Body of pancreas (tissue), 4 donors: ENCODE measurements at regions not wholly inside any gene's neighbourhood (a gene's known extent, or its start where the extent isn't known, plus 50 kb on each side); places are given as distances from the start of the nearest gene placed in this dataset.

Source experiments
- ATAC-seq: fragments of 150-250 bp; one replicate; pipeline ENCODE4 v1.9.1; 2016
- DNase-seq, 4 donors: peaks; one replicate each; pipeline ENCODE4 v3.0.0-alpha.2; 2019
- H3K27ac ChIP-seq, 4 donors: fragments of 200-600 bp; sonication (generic); 1 replicate in 3 of 4; 2 replicates in 1 of 4; pipeline versions ENCODE4 v1.5.1 to v1.6.1; 2016 to 2019; ENCODE audit warnings: mild to moderate bottlenecking in 1 of 4, mixed read lengths in 1 of 4, moderate library complexity in 1 of 4
- H3K27me3 ChIP-seq, 2 donors: fragments of 200-600 bp; sonication (generic); one replicate each; pipeline ENCODE4 v1.6.0; 2016; ENCODE audit warnings: mild to moderate bottlenecking in 1 of 2
- H3K36me3 ChIP-seq, 2 donors: fragments of 200-600 bp; sonication (generic); replicated peaks in 1 of 2; 2 replicates each; pipeline ENCODE4 v1.5.1; 2016; ENCODE audit warnings: low read depth in 2 of 2; ENCODE audit not compliant: insufficient read depth in 1 of 2
- H3K4me1 ChIP-seq: fragments of 200-600 bp; sonication (generic); one replicate; pipeline ENCODE4 v1.6.0; 2016
- H3K4me3 ChIP-seq, 2 donors: fragments of 200-600 bp; sonication (generic); 1 replicate in 1 of 2; 2 replicates in 1 of 2; pipeline ENCODE4 v1.5.1; 2016 to 2019
- H3K9me3 ChIP-seq, 3 donors: fragments of 200-600 bp; sonication (generic); 1 replicate in 2 of 3; 2 replicates in 1 of 3; pipeline ENCODE4 v1.5.1; 2016
- CTCF ChIP-seq, 7 experiments: fragments of 450-650 bp in 4 of 7; fragments of 200-600 bp in 3 of 7; sonication (generic) in 3 of 7; IDR thresholded peaks; one replicate each; pipeline ENCODE4 v1.5.1; 2016 to 2019; ENCODE audit warnings: antibody characterized with exemption in 7 of 7
- POLR2A ChIP-seq, 3 donors: fragments of 450-650 bp; IDR thresholded peaks; one replicate each; pipeline ENCODE4 v1.6.1; 2016; ENCODE audit warnings: antibody characterized with exemption in 3 of 3, mild to moderate bottlenecking in 2 of 3
- WGBS, 2 donors: methylation state at CpG; one replicate each; pipeline ENCODE4 v1.1.5; 2017; 5-methylcytosine and 5-hydroxymethylcytosine counted together
- intact Hi-C: fragments of 100-400 bp; cut with DNase I; formaldehyde crosslinking; loops from one replicate; pipeline ENCODE4 v1.15.1; 2023

DNA sequence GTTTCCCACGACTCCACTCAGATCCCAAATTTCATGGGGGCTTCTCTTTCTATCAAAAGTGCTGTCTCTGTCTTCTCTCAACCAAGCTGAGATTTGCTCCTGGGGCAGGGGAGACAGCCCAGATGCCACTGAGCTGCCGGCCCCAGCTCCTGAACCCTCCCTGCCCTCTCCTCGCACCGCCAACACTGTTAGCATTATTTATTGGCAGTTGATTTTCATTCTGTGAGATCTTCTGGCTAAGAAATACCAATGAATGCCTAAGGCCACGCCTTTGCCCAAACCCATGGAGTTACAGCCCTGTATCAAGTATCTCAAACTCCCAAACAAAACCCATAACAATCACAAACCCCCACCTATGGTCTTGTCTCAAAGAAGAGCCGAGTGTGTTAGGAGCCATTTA is 153.0 kb upstream of the TWIST2 start:
- Histone ChIP-seq H3K9me3 (no peaks in the 10 kb centered on the region), H3K4me1 (no peaks in the 10 kb centered on the region), H3K4me3 (no peak overlapping the region), H3K27me3 (no peaks in the 10 kb centered on the region), H3K36me3 (no peaks in the 10 kb centered on the region), H3K27ac (no peak overlapping the region)
- no peak for DNase-seq
- ATAC-seq: no peak
- intact Hi-C loops: no loop called here
- TF ChIP-seq POLR2A (IDR thresholded peaks at IDR 0.05): no peak
- TF ChIP-seq CTCF (IDR thresholded peaks at IDR 0.05): no peak
- WGBS, 2 donors: 67 to 75% methylated on average over 6 of the region's 6 CpGs

GRCh38 chr2:238695538-238695937 is 152.3 kb upstream of the TWIST2 start:
- ATAC-seq (no peak), DNase-seq (peak in 2 of 4 donors; percentile 22 to 28)
- H3K4me1 ChIP-seq: no peaks in the 10 kb centered on the region
- WGBS, 2 donors: 34 to 35% methylated on average over 4 of the region's 4 CpGs
- no peaks in the 10 kb centered on the region for H3K9me3 ChIP-seq
- no peak overlapping the region for H3K27ac ChIP-seq
- no peaks in the 10 kb centered on the region for H3K27me3 ChIP-seq
- H3K36me3 ChIP-seq: no peaks in the 10 kb centered on the region
- TF ChIP-seq CTCF (IDR thresholded peaks at IDR 0.05) (no peak), POLR2A (IDR thresholded peaks at IDR 0.05) (no peak)
- H3K4me3 ChIP-seq: no peak overlapping the region
- intact Hi-C loops: no loop called here

- H3K27ac ChIP-seq: no peak overlapping the region
- 63 to 74% methylated on average over 3 to 4 of the region's 4 CpGs for WGBS, 2 donors
- H3K4me1 ChIP-seq: no peaks in the 10 kb centered on the region
- no peak for ATAC-seq
- no peaks in the 10 kb centered on the region for H3K27me3 ChIP-seq
- intact Hi-C loops: no loop called here
- TF ChIP-seq CTCF (IDR thresholded peaks at IDR 0.05): no peak
- TF ChIP-seq POLR2A (IDR thresholded peaks at IDR 0.05): no peak
- H3K9me3 ChIP-seq: no peaks in the 10 kb centered on the region
- DNase-seq: no peak
- no peak overlapping the region for H3K4me3 ChIP-seq
- H3K36me3 ChIP-seq: no peaks in the 10 kb centered on the region
These were observed 151.6 kb upstream of the TWIST2 start for GRCh38 chr2:238696331-238696730.

DNA sequence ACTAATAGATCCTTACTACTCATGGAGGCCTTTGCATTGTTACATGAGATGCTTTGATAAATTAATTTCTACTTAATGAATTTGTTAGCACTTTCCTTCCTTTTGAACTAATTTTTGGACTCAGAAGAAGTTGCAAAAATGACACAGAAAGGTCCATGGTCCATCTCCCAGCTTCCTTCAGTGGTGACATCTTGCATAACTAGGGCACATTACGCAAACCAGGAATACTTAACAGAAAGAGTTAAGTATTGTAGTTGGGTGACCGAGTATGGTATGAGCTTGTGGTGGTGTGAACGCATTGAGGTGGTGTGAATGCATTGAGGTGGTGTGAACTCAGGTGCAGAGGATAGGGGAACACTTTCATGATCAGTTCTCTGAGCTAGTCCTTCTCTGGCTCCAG is 151.1 kb upstream of the TWIST2 start:
- intact Hi-C loops: no loop called here
- H3K9me3 ChIP-seq: no peaks in the 10 kb centered on the region
- no peak for TF ChIP-seq POLR2A (IDR thresholded peaks at IDR 0.05)
- TF ChIP-seq CTCF (IDR thresholded peaks at IDR 0.05): no peak
- H3K4me3 ChIP-seq: no peak overlapping the region
- ATAC-seq (no peak), DNase-seq (no peak)
- H3K36me3 ChIP-seq: no peaks in the 10 kb centered on the region
- no peak overlapping the region for H3K27ac ChIP-seq
- no peaks in the 10 kb centered on the region for H3K27me3 ChIP-seq
- 51 to 67% methylated on average over 3 of the region's 3 CpGs for WGBS, 2 donors
- no peaks in the 10 kb centered on the region for H3K4me1 ChIP-seq

DNA sequence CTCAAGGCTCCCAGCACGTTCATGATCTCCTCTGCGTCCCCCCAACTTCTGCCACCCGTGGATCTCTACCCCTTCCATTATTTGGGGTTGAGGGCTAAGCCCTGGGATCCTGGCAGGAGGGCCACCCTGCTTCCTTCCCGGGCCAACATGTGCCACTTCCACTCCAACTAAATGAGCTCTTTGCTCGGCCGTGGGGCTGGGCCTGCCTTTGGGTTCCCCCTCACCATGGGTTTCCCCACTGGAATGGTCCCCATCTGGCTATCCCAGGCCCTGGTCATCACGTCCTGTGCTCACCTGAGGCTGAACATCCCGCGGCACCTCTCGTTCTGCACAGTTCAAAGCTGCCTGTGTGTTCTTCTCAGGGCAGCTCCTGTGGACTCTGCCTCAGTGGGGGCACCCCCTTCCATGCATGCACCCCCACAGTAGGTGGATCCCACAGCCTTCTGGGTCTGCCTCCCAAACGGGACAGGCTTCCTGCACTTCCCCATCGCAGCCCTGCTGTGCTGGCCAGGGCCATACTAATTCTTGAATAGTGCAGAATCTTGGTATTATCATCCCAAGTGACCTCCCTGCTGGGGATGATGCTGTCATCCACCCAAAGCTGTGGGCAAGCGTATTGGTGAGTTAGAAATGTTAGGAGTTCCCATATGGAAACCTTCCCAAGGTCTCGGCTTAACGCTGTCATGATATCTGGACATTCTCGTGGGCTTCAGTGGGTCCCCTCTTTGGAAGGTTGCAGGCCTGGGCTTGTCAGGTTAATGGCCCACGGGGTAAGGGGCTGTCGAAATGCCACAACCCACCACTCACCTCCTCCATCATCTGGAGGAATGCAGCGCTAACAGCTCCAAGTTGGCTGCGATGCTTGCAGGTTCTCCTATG is 150.5 kb upstream of the TWIST2 start:
- Histone ChIP-seq H3K4me3 (no peak overlapping the region), H3K27me3 (no peaks in the 10 kb centered on the region), H3K4me1 (no peaks in the 10 kb centered on the region), H3K9me3 (no peaks in the 10 kb centered on the region), H3K27ac (no peak overlapping the region), H3K36me3 (no peaks in the 10 kb centered on the region)
- DNase-seq: no peak
- WGBS, 2 donors: 67 to 76% methylated on average over 18 to 20 of the region's 20 CpGs
- ATAC-seq: no peak
- intact Hi-C loops: no loop called here
- no peak for TF ChIP-seq CTCF (IDR thresholded peaks at IDR 0.05)
- TF ChIP-seq POLR2A (IDR thresholded peaks at IDR 0.05): no peak
